HUES64 (cell line): ENCODE measurements at regions not wholly inside any gene's neighbourhood (a gene's known extent, or its start where the extent isn't known, plus 50 kb on each side); places are given as distances from the start of the nearest gene placed in this dataset.

ENCODE experiments used
- H3K27ac ChIP-seq: 2 replicates; pipeline ENCODE4 v1.7.0; 2013; ENCODE audit warnings: low read depth, low read length, inconsistent platforms
- H3K27me3 ChIP-seq: 2 replicates; pipeline ENCODE4 v1.6.1; 2013; ENCODE audit warnings: mild to moderate bottlenecking, low read length; ENCODE audit not compliant: insufficient read depth
- H3K36me3 ChIP-seq: 2 replicates; pipeline ENCODE4 v1.6.1; 2013; ENCODE audit warnings: mild to moderate bottlenecking, low read length; ENCODE audit not compliant: insufficient read depth
- H3K4me1 ChIP-seq: 2 replicates; pipeline ENCODE4 v1.6.1; 2013; ENCODE audit warnings: mild to moderate bottlenecking, low read length, moderate library complexity; ENCODE audit not compliant: insufficient read depth
- H3K4me3 ChIP-seq: 2 replicates; pipeline ENCODE4 v1.5.1; 2013; ENCODE audit warnings: mild to moderate bottlenecking, low read length, moderate library complexity
- H3K9ac ChIP-seq: 2 replicates; pipeline ENCODE4 v1.6.1; 2013; ENCODE audit warnings: mild to moderate bottlenecking, low read depth, low read length
- H3K9me3 ChIP-seq: 2 replicates; pipeline ENCODE4 v1.6.1; 2013; ENCODE audit warnings: low read depth, low read length; ENCODE audit not compliant: insufficient read depth
- WGBS: fragments of 150-250, 120-280 bp; methylation state at CpG from one replicate; pipeline ENCODE4 v1.1.7; 2013; ENCODE audit warnings: missing lambda C conversion rate; 5-methylcytosine and 5-hydroxymethylcytosine counted together

DNA sequence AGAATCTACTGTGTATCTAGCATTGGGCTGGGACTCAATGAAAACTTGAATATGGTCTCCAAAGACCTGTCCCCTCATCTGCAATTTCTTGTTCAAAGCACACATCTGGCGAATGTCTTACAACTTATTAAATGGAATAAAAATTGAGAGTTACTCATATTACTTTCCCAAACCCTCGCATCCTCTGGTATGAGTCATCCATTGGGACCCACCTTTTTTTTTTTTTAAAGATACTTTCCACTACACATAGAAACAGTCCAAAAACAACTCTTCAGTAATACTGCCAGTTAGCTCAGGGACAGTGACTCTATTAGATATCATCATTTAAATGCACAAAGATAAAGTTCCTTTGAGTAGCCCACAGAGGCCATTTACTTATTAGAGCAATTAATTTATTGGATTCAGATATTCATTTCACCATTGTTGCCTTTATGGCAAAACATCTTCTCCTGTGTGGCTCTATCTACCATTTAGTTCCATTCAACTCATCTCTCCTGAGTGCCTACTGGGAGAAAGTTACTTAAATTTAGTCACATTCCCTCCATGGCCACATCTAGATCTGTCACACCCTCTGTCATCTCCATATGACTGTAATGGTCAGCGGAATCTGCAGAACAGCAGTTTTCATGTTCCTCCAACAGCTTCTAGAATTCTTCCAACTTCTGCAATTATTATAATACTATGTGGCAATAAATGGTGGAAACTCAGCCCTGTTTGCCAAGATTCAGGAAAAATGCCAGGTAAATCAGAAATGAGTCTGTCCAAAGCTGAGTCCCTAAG, 77.9 kb upstream of the ARHGEF3 start:
- Histone ChIP-seq H3K9me3 (no peaks in the 10 kb centered on the region), H3K4me1 (0 out of 2 replicates have a peak, but pooled peaks cover 6% of the 10 kb centered on the region), H3K36me3 (no peaks in the 10 kb centered on the region), H3K4me3 (no peak overlapping the region), H3K9ac (no peak overlapping the region), H3K27me3 (no peaks in the 10 kb centered on the region), H3K27ac (no peak overlapping the region)
- WGBS = 72% methylated on average over 3 of the region's 3 CpGs

DNA sequence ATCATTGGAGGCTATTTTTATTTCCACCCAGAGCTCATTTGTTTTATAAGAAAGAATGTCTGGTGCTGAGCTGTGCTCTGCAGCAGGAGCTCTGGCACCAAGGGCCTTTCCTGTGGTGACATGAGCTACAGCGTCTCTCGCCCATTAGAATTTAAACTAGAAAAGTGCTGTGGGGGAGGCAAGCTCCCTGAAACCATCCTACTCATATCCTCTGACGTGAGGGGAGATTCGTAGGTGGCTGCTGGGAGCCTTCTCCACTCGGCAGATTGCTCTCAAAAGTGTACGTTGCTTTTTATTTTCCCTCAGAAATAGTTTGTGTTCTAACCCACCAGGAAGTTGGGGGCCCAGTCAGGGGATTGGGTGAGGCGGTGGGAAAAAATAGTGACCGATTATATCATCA, 76.3 kb upstream of the ARHGEF3 start:
- no peaks in the 10 kb centered on the region for H3K27me3 ChIP-seq
- H3K4me3 ChIP-seq = no peak overlapping the region
- no peak overlapping the region for H3K9ac ChIP-seq
- no peak overlapping the region for H3K27ac ChIP-seq
- no peaks in the 10 kb centered on the region for H3K36me3 ChIP-seq
- 65% methylated on average over 6 of the region's 8 CpGs for WGBS
- no peaks in the 10 kb centered on the region for H3K9me3 ChIP-seq
- 0 out of 2 replicates have a peak, but pooled peaks cover 6% of the 10 kb centered on the region for H3K4me1 ChIP-seq

DNA sequence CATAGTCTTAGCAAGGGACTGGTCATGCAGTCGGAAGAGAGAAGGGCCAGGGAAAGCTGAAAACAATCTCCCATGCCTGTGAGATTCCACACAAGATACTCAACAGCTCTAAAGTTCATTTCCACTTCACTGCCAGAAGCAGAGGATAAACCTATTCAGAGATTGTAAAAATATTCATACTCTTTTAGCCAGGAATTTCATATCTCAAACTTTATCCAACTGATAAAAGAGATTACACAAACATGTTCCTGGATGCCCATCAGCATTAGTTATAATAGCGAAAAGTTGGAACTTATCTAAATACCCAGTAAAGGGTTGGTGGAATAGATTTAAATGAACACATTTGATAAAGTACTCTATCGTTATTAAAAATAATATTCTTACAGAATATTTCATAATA, 75.2 kb upstream of the ARHGEF3 start:
- H3K36me3 ChIP-seq = no peaks in the 10 kb centered on the region
- 0% methylated on average over 1 of the region's 3 CpGs for WGBS
- 0 out of 2 replicates have a peak, but pooled peaks cover 6% of the 10 kb centered on the region for H3K4me1 ChIP-seq
- H3K27ac ChIP-seq = no peak overlapping the region
- H3K4me3 ChIP-seq = no peak overlapping the region
- H3K9ac ChIP-seq = no peak overlapping the region
- no peaks in the 10 kb centered on the region for H3K9me3 ChIP-seq
- H3K27me3 ChIP-seq = no peaks in the 10 kb centered on the region

DNA sequence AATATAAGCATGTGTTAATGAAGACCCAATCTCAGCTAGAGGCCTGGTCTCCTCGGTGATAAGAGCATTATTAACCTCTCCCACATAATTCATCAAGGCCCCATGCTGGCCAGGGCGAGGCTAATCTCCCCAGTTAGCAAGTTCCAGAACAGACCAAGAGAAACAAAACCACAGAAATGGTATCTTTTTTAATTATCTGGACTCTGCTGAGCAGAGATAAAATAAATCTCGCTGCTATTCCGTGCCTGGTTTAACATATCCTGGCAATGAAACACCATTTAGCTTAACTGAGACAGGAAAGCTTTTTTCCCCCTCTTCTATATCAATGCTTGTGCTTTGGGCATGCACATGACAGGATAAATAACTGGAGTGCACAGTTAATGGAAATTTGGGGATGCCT, 72.5 kb upstream of the ARHGEF3 start:
- Histone ChIP-seq H3K27me3 (no peaks in the 10 kb centered on the region), H3K9me3 (no peaks in the 10 kb centered on the region), H3K27ac (no peak overlapping the region), H3K4me3 (no peak overlapping the region), H3K9ac (no peak overlapping the region), H3K4me1 (0 out of 2 replicates have a peak, but pooled peaks cover 6% of the 10 kb centered on the region), H3K36me3 (no peaks in the 10 kb centered on the region)
- 74% methylated on average over 4 of the region's 4 CpGs for WGBS

DNA sequence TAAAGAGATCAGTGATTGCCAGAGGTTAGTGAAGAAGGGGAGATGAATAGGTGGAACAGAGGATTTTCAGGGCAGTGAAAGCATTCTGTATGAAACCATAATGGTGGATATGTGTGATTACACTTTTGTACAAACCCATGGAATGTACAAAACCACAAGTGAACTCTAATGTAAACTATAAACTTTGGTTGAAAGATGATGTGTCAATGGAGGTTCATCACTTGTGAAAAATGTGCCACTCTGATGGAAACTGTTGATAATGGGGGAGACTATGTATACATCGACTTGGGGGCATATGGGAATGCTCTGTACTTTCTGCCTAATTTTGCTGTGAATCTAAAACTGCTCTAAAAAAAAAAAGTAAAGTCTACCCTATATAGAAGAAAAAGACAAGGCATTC, 68.7 kb upstream of the ARHGEF3 start:
- no peak overlapping the region for H3K9ac ChIP-seq
- H3K4me3 ChIP-seq = no peak overlapping the region
- H3K4me1 ChIP-seq = no peaks in the 10 kb centered on the region
- no peaks in the 10 kb centered on the region for H3K9me3 ChIP-seq
- H3K27ac ChIP-seq = no peak overlapping the region
- H3K36me3 ChIP-seq = no peaks in the 10 kb centered on the region
- H3K27me3 ChIP-seq = no peaks in the 10 kb centered on the region
- WGBS = 100% methylated on average over 1 of the region's 1 CpG

DNA sequence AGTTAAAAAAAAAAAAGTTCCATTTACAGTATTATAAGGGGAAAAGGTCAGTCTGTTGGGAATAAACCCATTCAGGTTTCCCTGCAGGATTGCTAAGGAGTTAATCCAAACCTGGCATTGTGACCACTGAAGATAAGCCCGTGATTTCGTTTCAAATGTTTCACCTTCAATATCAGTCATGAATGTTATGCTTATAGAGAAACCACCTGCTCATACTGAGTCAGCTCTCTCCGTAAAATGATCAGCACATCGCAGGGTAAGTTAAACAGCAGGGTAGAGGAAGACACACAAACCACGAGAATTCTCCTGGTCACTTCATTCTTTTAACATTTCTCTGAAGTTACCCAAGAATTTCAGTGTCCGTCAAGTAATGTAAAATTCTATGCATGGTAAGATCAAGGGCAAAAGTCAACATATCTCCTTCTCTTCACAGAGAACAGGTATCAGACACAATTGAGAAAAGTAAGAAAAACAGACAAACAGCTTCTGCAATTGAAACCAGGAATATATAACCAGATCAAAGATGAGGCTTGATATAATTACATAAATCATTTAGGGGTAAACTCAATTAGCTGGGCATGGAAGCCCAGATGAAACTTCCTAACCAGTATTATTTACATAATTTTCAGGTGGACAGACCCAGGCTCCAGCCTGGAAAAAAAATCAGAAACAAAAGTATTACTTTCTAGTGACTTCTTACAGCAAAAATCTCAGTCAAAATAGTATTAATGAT, 67.6 kb upstream of the ARHGEF3 start:
- 74% methylated on average over 6 of the region's 6 CpGs for WGBS
- Histone ChIP-seq H3K4me3 (no peak overlapping the region), H3K9me3 (no peaks in the 10 kb centered on the region), H3K36me3 (no peaks in the 10 kb centered on the region), H3K4me1 (no peaks in the 10 kb centered on the region), H3K27me3 (no peaks in the 10 kb centered on the region), H3K9ac (no peak overlapping the region), H3K27ac (no peak overlapping the region)

DNA sequence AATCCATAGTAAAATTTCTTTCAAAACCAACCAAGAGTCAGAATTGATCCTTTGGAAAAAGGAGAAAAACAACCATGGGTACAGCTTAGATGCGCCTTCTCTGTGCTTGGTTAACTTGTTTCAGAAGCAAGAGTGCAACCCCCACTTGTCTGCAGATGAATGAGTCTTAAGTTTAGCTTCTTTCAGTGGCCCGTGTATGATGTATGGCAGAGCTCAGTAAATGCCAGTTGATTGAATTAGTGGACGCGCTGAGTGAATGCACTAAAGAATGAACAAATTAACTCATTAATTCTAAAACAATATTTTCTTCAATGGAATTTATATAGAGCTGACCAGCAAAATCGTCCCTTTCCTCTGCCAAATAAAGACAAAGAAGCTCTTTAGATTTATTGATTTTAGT, 67.0 kb upstream of the ARHGEF3 start:
- H3K36me3 ChIP-seq = no peaks in the 10 kb centered on the region
- 91% methylated on average over 3 of the region's 5 CpGs for WGBS
- H3K4me1 ChIP-seq = no peaks in the 10 kb centered on the region
- no peaks in the 10 kb centered on the region for H3K9me3 ChIP-seq
- H3K4me3 ChIP-seq = no peak overlapping the region
- H3K27ac ChIP-seq = no peak overlapping the region
- no peaks in the 10 kb centered on the region for H3K27me3 ChIP-seq
- no peak overlapping the region for H3K9ac ChIP-seq

DNA sequence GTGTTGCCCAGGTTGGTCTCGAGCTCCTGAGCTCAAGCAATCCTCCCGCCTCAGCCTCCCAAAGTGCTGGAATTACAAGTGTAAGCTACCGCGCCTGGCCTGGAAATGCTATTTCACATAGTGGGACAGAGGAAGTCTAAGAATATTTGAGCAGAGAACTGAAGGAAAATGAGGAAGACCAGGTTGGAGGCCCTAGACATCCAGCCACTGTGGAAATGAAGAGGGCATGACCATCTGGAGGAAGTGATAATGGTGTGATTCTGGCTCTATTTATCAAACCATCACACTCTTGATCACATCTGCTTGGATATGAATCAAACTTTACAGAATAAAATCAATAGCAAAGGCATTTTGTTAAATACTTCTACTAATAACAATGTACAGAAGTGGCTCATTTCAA, 65.9 kb upstream of the ARHGEF3 start:
- H3K27me3 ChIP-seq = no peaks in the 10 kb centered on the region
- no peak overlapping the region for H3K9ac ChIP-seq
- H3K4me3 ChIP-seq = no peak overlapping the region
- no peaks in the 10 kb centered on the region for H3K36me3 ChIP-seq
- H3K9me3 ChIP-seq = no peaks in the 10 kb centered on the region
- no peak overlapping the region for H3K27ac ChIP-seq
- H3K4me1 ChIP-seq = 0 out of 2 replicates have a peak, but pooled peaks cover under 1% of the 10 kb centered on the region
- WGBS = 95% methylated on average over 4 of the region's 4 CpGs

DNA sequence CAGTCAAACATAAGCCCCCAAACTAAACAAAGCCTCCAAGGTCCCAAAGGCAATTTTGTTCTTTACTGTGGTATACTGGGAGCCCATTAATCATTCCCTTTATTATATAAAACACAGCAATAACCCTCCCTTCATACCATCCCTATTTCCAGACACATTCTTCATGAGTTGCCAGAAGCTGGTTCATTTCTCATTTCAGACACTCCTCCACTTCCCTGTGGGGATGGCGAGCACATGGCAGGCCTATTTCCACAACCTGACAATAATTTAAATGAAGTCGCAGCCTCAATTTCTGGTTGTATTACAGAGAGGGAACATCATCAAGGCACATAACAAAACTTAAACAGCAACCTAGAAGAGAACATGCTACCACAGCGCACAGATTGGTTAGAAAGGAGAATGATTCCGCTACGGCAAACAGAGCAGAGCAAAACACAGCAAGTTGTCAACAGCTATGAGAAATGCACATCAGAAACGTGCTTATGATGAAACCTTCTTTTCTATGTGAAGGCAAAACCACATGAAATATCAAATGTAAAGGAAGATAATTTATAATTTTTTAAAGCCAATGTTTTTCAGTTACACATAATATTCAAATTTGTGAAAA, 63.3 kb upstream of the ARHGEF3 start:
- no peaks in the 10 kb centered on the region for H3K27me3 ChIP-seq
- no peak overlapping the region for H3K4me3 ChIP-seq
- no peaks in the 10 kb centered on the region for H3K36me3 ChIP-seq
- peaks cover 6% of the 10 kb centered on the region; the same call in 1 of the 2 replicates for H3K4me1 ChIP-seq
- H3K9ac ChIP-seq = no peak overlapping the region
- WGBS = 93% methylated on average over 5 of the region's 6 CpGs
- H3K27ac ChIP-seq = no peak overlapping the region
- H3K9me3 ChIP-seq = no peaks in the 10 kb centered on the region

DNA sequence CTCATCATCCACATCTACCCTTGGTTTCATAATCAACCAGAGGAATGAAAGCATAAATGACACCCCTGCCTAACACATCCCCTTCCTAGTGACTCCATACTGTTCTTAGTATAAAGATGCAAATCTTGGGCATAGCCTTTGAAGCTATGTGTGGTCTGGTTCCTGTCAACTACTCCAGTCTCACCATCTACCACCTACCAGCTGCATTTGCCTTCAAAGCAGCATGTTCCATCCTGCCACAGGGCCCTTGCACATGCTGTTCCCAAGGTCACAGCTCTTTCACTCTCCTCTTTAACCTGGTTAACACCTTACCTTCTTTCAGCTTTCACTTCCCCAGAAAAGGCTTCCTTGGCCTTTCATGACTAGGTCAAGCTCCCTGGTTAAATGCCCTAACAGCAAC, 62.3 kb upstream of the ARHGEF3 start:
- Histone ChIP-seq H3K9ac (no peak overlapping the region), H3K27ac (no peak overlapping the region), H3K9me3 (no peaks in the 10 kb centered on the region), H3K4me3 (no peak overlapping the region), H3K36me3 (no peaks in the 10 kb centered on the region), H3K27me3 (no peaks in the 10 kb centered on the region), H3K4me1 (peaks cover 6% of the 10 kb centered on the region; the same call in 1 of the 2 replicates)

DNA sequence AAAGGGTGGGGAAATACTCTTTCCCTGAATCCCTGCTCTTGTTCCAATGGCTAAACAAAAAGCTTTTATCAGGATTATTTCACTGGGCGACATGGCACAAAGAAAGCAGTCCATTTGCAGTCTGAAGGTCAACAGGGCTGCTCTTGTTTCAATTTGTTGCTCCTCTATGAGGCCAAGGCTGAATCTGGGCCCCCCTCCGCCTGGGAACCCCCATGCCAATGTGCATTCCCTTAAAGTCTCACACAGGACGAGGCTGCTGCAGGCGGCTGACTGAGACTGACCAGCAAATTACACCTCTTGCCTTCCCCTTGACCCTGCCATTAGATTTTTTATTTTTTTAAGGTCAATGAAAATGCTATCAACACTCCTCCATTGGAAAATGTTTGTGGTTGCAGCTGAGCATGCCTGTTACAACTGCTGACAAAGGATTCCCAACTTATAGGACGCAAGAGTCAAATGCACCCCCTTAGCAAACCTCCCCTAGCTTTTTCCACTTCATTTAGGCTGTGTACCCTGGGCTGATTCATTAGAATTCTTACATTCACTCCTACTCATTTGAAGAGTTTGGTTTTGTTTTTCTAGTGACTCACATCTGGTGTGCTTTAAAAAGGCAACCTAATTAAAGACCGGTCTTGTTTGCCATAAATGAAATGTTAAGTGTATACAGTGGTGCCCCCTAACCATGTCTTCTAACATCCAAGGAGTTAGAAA, 60.8 kb upstream of the ARHGEF3 start:
- Histone ChIP-seq H3K9me3 (no peaks in the 10 kb centered on the region), H3K9ac (no peak overlapping the region), H3K4me1 (peaks cover 6% of the 10 kb centered on the region; the same call in 1 of the 2 replicates), H3K27ac (no peak overlapping the region), H3K27me3 (no peaks in the 10 kb centered on the region), H3K4me3 (no peak overlapping the region), H3K36me3 (no peaks in the 10 kb centered on the region)
- WGBS = 85% methylated on average over 6 of the region's 6 CpGs
